Astrocyte (in vitro differentiated cells and primary cell): ENCODE measurements at regions not wholly inside any gene's neighbourhood (a gene's known extent, or its start where the extent isn't known, plus 50 kb on each side); places are given as distances from the start of the nearest gene placed in this dataset.

ENCODE experiments used
- DNase-seq: peaks from one replicate; pipeline ENCODE4 v3.0.0-alpha.2; 2010; ENCODE audit warnings: low read depth
- FAIRE-seq: peaks from 2 replicates; lab custom pipeline; 2011; peaks lifted over from hg19 to GRCh38; lab: Jason Lieb, UNC
- H2AFZ ChIP-seq: 2 replicates; pipeline ENCODE4 v1.6.0; 2012; ENCODE audit warnings: low read depth, low read length, inconsistent platforms
- H3K27ac ChIP-seq: 2 replicates; pipeline ENCODE4 v1.5.1; 2011; ENCODE audit warnings: low read depth, low read length, inconsistent platforms
- H3K27me3 ChIP-seq: 2 replicates; pipeline ENCODE4 v1.6.0; 2011; ENCODE audit warnings: low read length, inconsistent platforms; ENCODE audit not compliant: insufficient read depth
- H3K36me3 ChIP-seq: 2 replicates; pipeline ENCODE4 v1.5.1; 2011; ENCODE audit warnings: low read length, inconsistent platforms; ENCODE audit not compliant: insufficient read depth
- H3K4me1 ChIP-seq: 2 replicates; pipeline ENCODE4 v1.5.1; 2011; ENCODE audit warnings: low read length, inconsistent platforms; ENCODE audit not compliant: insufficient read depth
- H3K4me2 ChIP-seq: 2 replicates; pipeline ENCODE4 v1.6.0; 2012; ENCODE audit warnings: low read length, inconsistent platforms
- H3K4me3 ChIP-seq: 2 replicates; pipeline ENCODE4 v1.5.1; 2011; ENCODE audit warnings: low read depth, mild to moderate bottlenecking, low read length, inconsistent platforms; ENCODE audit not compliant: insufficient read depth
- H3K79me2 ChIP-seq: 2 replicates; pipeline ENCODE4 v1.6.0; 2012; ENCODE audit warnings: mild to moderate bottlenecking, low read length, inconsistent platforms; ENCODE audit not compliant: insufficient read depth
- H3K9ac ChIP-seq: 2 replicates; pipeline ENCODE4 v1.6.0; 2012; ENCODE audit warnings: mild to moderate bottlenecking, low read length, inconsistent platforms
- H3K9me3 ChIP-seq: 2 replicates; pipeline ENCODE4 v1.5.1; 2012; ENCODE audit warnings: low read depth, mild to moderate bottlenecking, low read length, inconsistent platforms; ENCODE audit not compliant: insufficient read depth
- H4K20me1 ChIP-seq: 2 replicates; pipeline ENCODE4 v1.6.0; 2012; ENCODE audit warnings: low read length, inconsistent platforms; ENCODE audit not compliant: insufficient read depth
- H3K27ac Mint-ChIP-seq: one replicate; pipeline ENCODE4 v1.8.0; 2021; ENCODE audit warnings: mild to moderate bottlenecking, mixed read lengths; ENCODE audit not compliant: unreplicated experiment
- H3K27me3 Mint-ChIP-seq: one replicate; pipeline ENCODE4 v1.8.0; 2021; ENCODE audit warnings: low read depth, mixed read lengths; ENCODE audit not compliant: unreplicated experiment
- H3K36me3 Mint-ChIP-seq: one replicate; pipeline ENCODE4 v1.8.0; 2021; ENCODE audit warnings: low read depth, mixed read lengths; ENCODE audit not compliant: unreplicated experiment
- H3K4me1 Mint-ChIP-seq: one replicate; pipeline ENCODE4 v1.8.0; 2021; ENCODE audit warnings: low read depth, mixed read lengths; ENCODE audit not compliant: unreplicated experiment
- H3K4me3 Mint-ChIP-seq: one replicate; pipeline ENCODE4 v1.8.0; 2021; ENCODE audit warnings: mild to moderate bottlenecking, moderate library complexity, mixed read lengths; ENCODE audit not compliant: unreplicated experiment
- H3K9me3 Mint-ChIP-seq: one replicate; pipeline ENCODE4 v1.8.0; 2021; ENCODE audit warnings: mild to moderate bottlenecking, mixed read lengths; ENCODE audit not compliant: unreplicated experiment
- EZH2 ChIP-seq: IDR thresholded peaks from 2 replicates; pipeline ENCODE4 v1.6.1; 2012; ENCODE audit warnings: mild to moderate bottlenecking, low read length, inconsistent platforms; ENCODE audit not compliant: insufficient read depth
- TF ChIP-seq, protein P1 (sequence below): IDR thresholded peaks from 2 replicates; pipeline ENCODE4 v1.5.1; 2011; ENCODE audit warnings: low read depth, mild to moderate bottlenecking, inconsistent platforms, low read length, moderate library complexity; ENCODE audit not compliant: insufficient read depth

DNA sequence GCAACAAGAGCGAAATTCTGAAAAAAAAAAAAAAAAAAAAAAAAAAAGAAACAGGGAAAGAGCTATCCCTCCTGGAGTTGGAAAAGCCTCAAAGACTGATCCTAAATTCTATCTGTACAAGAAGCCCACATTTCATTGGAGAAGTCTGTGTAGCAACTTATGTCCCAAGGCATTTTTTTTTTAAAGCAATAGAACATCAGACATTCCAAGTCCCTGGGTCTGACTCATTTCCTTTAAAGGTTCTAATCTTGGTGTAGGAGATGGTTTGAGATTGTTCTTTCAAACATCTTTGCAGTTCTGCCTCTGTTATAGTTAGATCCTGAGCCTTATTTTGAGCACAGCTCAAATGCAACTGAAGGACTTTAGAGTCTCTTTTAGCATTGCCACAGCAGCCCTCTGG is 706.5 kb upstream of the MIR17HG start:
- peak overlapping the region; percentile 31 for H3K4me2 ChIP-seq
- H3K9ac ChIP-seq: no peak overlapping the region
- H3K4me3 ChIP-seq: no peak overlapping the region
- H3K4me3 Mint-ChIP-seq: no peak overlapping the region
- FAIRE-seq: no peak
- H3K9me3 ChIP-seq: no peaks in the 10 kb centered on the region
- no peak overlapping the region for H3K27ac Mint-ChIP-seq
- no peak overlapping the region for H3K27ac ChIP-seq
- peaks cover 6% of the 10 kb centered on the region for H3K9me3 Mint-ChIP-seq
- H2AFZ ChIP-seq: no peak overlapping the region
- no peak for TF ChIP-seq EZH2
- TF ChIP-seq, protein P1, sequence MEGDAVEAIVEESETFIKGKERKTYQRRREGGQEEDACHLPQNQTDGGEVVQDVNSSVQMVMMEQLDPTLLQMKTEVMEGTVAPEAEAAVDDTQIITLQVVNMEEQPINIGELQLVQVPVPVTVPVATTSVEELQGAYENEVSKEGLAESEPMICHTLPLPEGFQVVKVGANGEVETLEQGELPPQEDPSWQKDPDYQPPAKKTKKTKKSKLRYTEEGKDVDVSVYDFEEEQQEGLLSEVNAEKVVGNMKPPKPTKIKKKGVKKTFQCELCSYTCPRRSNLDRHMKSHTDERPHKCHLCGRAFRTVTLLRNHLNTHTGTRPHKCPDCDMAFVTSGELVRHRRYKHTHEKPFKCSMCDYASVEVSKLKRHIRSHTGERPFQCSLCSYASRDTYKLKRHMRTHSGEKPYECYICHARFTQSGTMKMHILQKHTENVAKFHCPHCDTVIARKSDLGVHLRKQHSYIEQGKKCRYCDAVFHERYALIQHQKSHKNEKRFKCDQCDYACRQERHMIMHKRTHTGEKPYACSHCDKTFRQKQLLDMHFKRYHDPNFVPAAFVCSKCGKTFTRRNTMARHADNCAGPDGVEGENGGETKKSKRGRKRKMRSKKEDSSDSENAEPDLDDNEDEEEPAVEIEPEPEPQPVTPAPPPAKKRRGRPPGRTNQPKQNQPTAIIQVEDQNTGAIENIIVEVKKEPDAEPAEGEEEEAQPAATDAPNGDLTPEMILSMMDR: no peak
- peaks cover 2% of the 10 kb centered on the region for H3K36me3 Mint-ChIP-seq
- no peaks in the 10 kb centered on the region for H3K79me2 ChIP-seq
- no peaks in the 10 kb centered on the region for H4K20me1 ChIP-seq
- peaks cover 4% of the 10 kb centered on the region for H3K4me1 ChIP-seq
- H3K36me3 ChIP-seq: no peaks in the 10 kb centered on the region
- H3K27me3 ChIP-seq: no peaks in the 10 kb centered on the region
- H3K27me3 Mint-ChIP-seq: no peaks in the 10 kb centered on the region
- H3K4me1 Mint-ChIP-seq: peaks cover 7% of the 10 kb centered on the region
- peak; percentile 60 for DNase-seq

- H3K9me3 Mint-ChIP-seq: peaks cover 6% of the 10 kb centered on the region
- Histone ChIP-seq H4K20me1 (no peaks in the 10 kb centered on the region), H3K9me3 (no peaks in the 10 kb centered on the region), H3K79me2 (no peaks in the 10 kb centered on the region), H3K36me3 (no peaks in the 10 kb centered on the region), H3K4me2 (no peak overlapping the region), H3K27ac (no peak overlapping the region), H2AFZ (no peak overlapping the region), H3K9ac (no peak overlapping the region), H3K4me3 (no peak overlapping the region), H3K4me1 (peaks cover 4% of the 10 kb centered on the region), H3K27me3 (no peaks in the 10 kb centered on the region)
- DNase-seq (no peak), FAIRE-seq (no peak)
- H3K27me3 Mint-ChIP-seq: no peaks in the 10 kb centered on the region
- H3K36me3 Mint-ChIP-seq: peaks cover 2% of the 10 kb centered on the region
- no peak for TF ChIP-seq EZH2
- TF ChIP-seq, protein P1: no peak
- H3K4me3 Mint-ChIP-seq: no peak overlapping the region
- peak overlapping the region; percentile 55 for H3K27ac Mint-ChIP-seq
- H3K4me1 Mint-ChIP-seq: peaks cover 7% of the 10 kb centered on the region
These were observed 705.6 kb upstream of the MIR17HG start for GRCh38 chr13:90641884-90642283.

DNA sequence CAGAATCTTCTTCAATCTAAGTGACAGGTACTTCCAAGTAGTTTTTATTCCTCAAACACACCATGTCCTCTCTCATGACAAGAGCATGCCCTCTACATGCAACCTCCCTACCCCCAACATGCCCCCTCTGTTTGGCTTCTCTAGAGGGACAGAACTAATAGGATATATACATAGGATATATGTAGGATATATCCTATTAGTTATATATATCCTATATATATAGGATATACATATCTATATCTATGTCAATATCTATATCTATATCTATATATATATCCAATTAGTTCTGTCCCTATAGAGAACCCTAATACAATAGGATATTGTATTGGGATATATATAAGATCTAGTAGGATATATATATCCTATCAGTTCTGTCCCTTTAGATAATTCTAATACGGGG is 701.9 kb upstream of the MIR17HG start:
- no peaks in the 10 kb centered on the region for H3K9me3 ChIP-seq
- H3K27ac ChIP-seq: no peak overlapping the region
- Mint-ChIP-seq H3K36me3 (peaks cover 2% of the 10 kb centered on the region), H3K4me3 (no peak overlapping the region), H3K27me3 (no peaks in the 10 kb centered on the region), H3K4me1 (peaks cover 7% of the 10 kb centered on the region), H3K9me3 (peaks cover 6% of the 10 kb centered on the region), H3K27ac (no peak overlapping the region)
- peaks cover 4% of the 10 kb centered on the region for H3K4me1 ChIP-seq
- no peaks in the 10 kb centered on the region for H4K20me1 ChIP-seq
- no peak for FAIRE-seq
- H3K36me3 ChIP-seq: no peaks in the 10 kb centered on the region
- TF ChIP-seq, protein P1: no peak
- no peak for TF ChIP-seq EZH2
- no peak overlapping the region for H2AFZ ChIP-seq
- no peak for DNase-seq
- H3K4me3 ChIP-seq: no peak overlapping the region
- H3K27me3 ChIP-seq: no peaks in the 10 kb centered on the region
- H3K9ac ChIP-seq: no peak overlapping the region
- no peaks in the 10 kb centered on the region for H3K79me2 ChIP-seq
- H3K4me2 ChIP-seq: no peak overlapping the region
